Endodermal cell (in vitro differentiated cells): ENCODE measurements at regions not wholly inside any gene's neighbourhood (a gene's known extent, or its start where the extent isn't known, plus 50 kb on each side); places are given as distances from the start of the nearest gene placed in this dataset.

Source experiments
- DNase-seq: peaks from one replicate; pipeline ENCODE4 v3.0.0-alpha.2; 2017
- H3K27ac ChIP-seq: 2 replicates; pipeline ENCODE4 v1.5.1; 2013; ENCODE audit warnings: mild to moderate bottlenecking, low read depth, low read length, moderate library complexity
- H3K27me3 ChIP-seq: 2 replicates; pipeline ENCODE4 v1.6.1; 2013; ENCODE audit warnings: mild to moderate bottlenecking, low read length, moderate library complexity; ENCODE audit not compliant: insufficient read depth, control insufficient read depth, poor library complexity, severe bottlenecking
- H3K36me3 ChIP-seq: 2 replicates; pipeline ENCODE4 v1.7.0; 2013; ENCODE audit warnings: mild to moderate bottlenecking, low read length, moderate library complexity; ENCODE audit not compliant: control insufficient read depth, insufficient read depth
- H3K4me1 ChIP-seq: one replicate; pipeline ENCODE4 v1.7.0; 2013; ENCODE audit warnings: low read length; ENCODE audit not compliant: control insufficient read depth, insufficient read depth
- H3K4me3 ChIP-seq: 2 replicates; pipeline ENCODE4 v1.5.1; 2013; ENCODE audit warnings: mild to moderate bottlenecking, low read length, moderate library complexity
- H3K9ac ChIP-seq: 2 replicates; pipeline ENCODE4 v1.6.1; 2013; ENCODE audit warnings: mild to moderate bottlenecking, low read length, moderate library complexity; ENCODE audit not compliant: poor library complexity, severe bottlenecking; ENCODE audit errors: extremely low read depth
- H3K9me3 ChIP-seq: 2 replicates; pipeline ENCODE4 v1.6.1; 2013; ENCODE audit warnings: mild to moderate bottlenecking, low read length, moderate library complexity; ENCODE audit not compliant: control insufficient read depth
- H3K27ac Mint-ChIP-seq: 2 replicates; pipeline ENCODE4 v1.8.0; 2020; ENCODE audit warnings: mixed read lengths
- H3K27me3 Mint-ChIP-seq: 2 replicates; pipeline ENCODE4 v1.8.0; 2021; ENCODE audit warnings: mild to moderate bottlenecking, mixed read lengths; ENCODE audit not compliant: insufficient read depth
- H3K36me3 Mint-ChIP-seq: 2 replicates; pipeline ENCODE4 v1.8.0; 2020; ENCODE audit warnings: low read depth, mixed read lengths
- H3K4me1 Mint-ChIP-seq: 2 replicates; pipeline ENCODE4 v1.8.0; 2020; ENCODE audit warnings: mixed read lengths
- H3K4me3 Mint-ChIP-seq: 2 replicates; pipeline ENCODE4 v1.8.0; 2020; ENCODE audit warnings: mild to moderate bottlenecking, moderate library complexity, mixed read lengths
- H3K9me3 Mint-ChIP-seq: 2 replicates; pipeline ENCODE4 v1.8.0; 2020; ENCODE audit warnings: mild to moderate bottlenecking, mixed read lengths
- CTCF ChIP-seq: fragments of 200-600 bp; sonication (generic); conservative IDR thresholded peaks from 2 replicates; pipeline ENCODE4 v1.5.0; 2021; ENCODE audit warnings: antibody characterized with exemption, mild to moderate bottlenecking
- WGBS, 2 experiments: methylation state at CpG; one replicate each; pipeline versions ENCODE4 v1.1.5 to v1.1.7; 2013; ENCODE audit warnings: missing lambda C conversion rate in 2 of 2, mixed read lengths in 1 of 2; ENCODE audit not compliant: insufficient coverage in 1 of 2, insufficient read length in 1 of 2; 5-methylcytosine and 5-hydroxymethylcytosine counted together

GRCh38 chr19:28045621-28046020 is 1167.3 kb downstream of the UQCRFS1 start:
- peaks cover 3% of the 10 kb centered on the region for H3K4me1 Mint-ChIP-seq
- WGBS, 2 experiments: 80 to 83% methylated on average over 2 of the region's 2 CpGs

GRCh38 chr19:28044477-28044876 is 1168.5 kb downstream of the UQCRFS1 start:
- H3K27ac Mint-ChIP-seq: no peak overlapping the region
- no peak for TF ChIP-seq CTCF
- no peak for DNase-seq
- H3K9me3 Mint-ChIP-seq: peaks cover 7% of the 10 kb centered on the region
- H3K9me3 ChIP-seq: peaks cover 16% of the 10 kb centered on the region
- H3K27me3 Mint-ChIP-seq: peaks cover 5% of the 10 kb centered on the region
- no peak overlapping the region for H3K4me3 ChIP-seq
- no peak overlapping the region for H3K9ac ChIP-seq
- H3K36me3 ChIP-seq: no peaks in the 10 kb centered on the region
- no peaks in the 10 kb centered on the region for H3K27me3 ChIP-seq
- no peak overlapping the region for H3K4me3 Mint-ChIP-seq
- H3K4me1 Mint-ChIP-seq: no peaks in the 10 kb centered on the region
- 94% methylated on average over 4 of the region's 4 CpGs; no CpG with 5 or more reads in 1 of the 2 experiments for WGBS, 2 experiments
- no peaks in the 10 kb centered on the region for H3K4me1 ChIP-seq
- no peak overlapping the region for H3K27ac ChIP-seq
- no peaks in the 10 kb centered on the region for H3K36me3 Mint-ChIP-seq

More at GRCh38 chr19:28045621-28046020, 1167.3 kb downstream of the UQCRFS1 start:
- no peak for TF ChIP-seq CTCF
- no peak for DNase-seq
- Histone ChIP-seq H3K27me3 (no peaks in the 10 kb centered on the region), H3K36me3 (no peaks in the 10 kb centered on the region), H3K4me1 (no peaks in the 10 kb centered on the region), H3K4me3 (no peak overlapping the region), H3K27ac (no peak overlapping the region), H3K9me3 (peaks cover 19% of the 10 kb centered on the region), H3K9ac (no peak overlapping the region)
- Mint-ChIP-seq H3K27me3 (peaks cover 3% of the 10 kb centered on the region), H3K4me3 (no peak overlapping the region), H3K36me3 (no peaks in the 10 kb centered on the region), H3K9me3 (peaks cover 7% of the 10 kb centered on the region), H3K27ac (no peak overlapping the region)

DNA sequence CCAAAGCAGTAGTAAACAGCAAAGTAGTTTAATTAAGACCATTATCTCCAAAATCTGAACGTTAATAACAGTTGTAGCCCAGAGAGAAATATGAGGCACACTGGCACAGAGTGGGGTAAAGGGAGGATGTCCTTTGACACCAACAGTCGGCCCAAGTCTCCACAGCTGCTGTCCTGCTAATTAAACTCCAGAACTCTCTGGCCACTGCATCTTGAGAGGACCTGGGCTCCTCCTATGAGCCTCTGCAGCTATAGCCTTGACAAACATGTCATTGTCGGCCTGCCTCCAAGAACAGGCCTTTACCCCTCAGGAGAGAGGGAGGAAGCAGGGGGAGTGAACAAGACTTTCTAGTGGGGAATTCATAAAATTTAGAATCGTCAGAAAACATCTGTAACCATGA is 1170.4 kb downstream of the UQCRFS1 start:
- no peaks in the 10 kb centered on the region for H3K27me3 ChIP-seq
- H3K4me3 Mint-ChIP-seq: no peak overlapping the region
- peaks cover 7% of the 10 kb centered on the region for H3K9me3 Mint-ChIP-seq
- 83 to 94% methylated on average over 2 to 4 of the region's 4 CpGs for WGBS, 2 experiments
- H3K36me3 Mint-ChIP-seq: no peaks in the 10 kb centered on the region
- H3K4me1 Mint-ChIP-seq: peaks cover 13% of the 10 kb centered on the region
- H3K27me3 Mint-ChIP-seq: peaks cover 5% of the 10 kb centered on the region
- H3K9ac ChIP-seq: no peak overlapping the region
- no peak overlapping the region for H3K27ac ChIP-seq
- peaks cover 5% of the 10 kb centered on the region for H3K4me1 ChIP-seq
- no peak overlapping the region for H3K4me3 ChIP-seq
- no peaks in the 10 kb centered on the region for H3K36me3 ChIP-seq
- H3K9me3 ChIP-seq: peaks cover 16% of the 10 kb centered on the region
- H3K27ac Mint-ChIP-seq: no peak overlapping the region
- DNase-seq: no peak
- TF ChIP-seq CTCF: no peak
